GM12891 (cell line): ENCODE measurements at regions not wholly inside any gene's neighbourhood (a gene's known extent, or its start where the extent isn't known, plus 50 kb on each side); places are given as distances from the start of the nearest gene placed in this dataset.

ENCODE experiments used
- POLR2A ChIP-seq: IDR thresholded peaks from 2 replicates; pipeline ENCODE4 v1.6.1; 2011; ENCODE audit warnings: low read depth, low read length, control low read depth
- SPI1 ChIP-seq: IDR thresholded peaks from 2 replicates; pipeline ENCODE4 v1.6.1; 2011; ENCODE audit warnings: low read depth, low read length, control low read depth

- TF ChIP-seq POLR2A: no peak
- no peak for TF ChIP-seq SPI1
These were observed 53.8 kb upstream of the PSEN2 start for GRCh38 chr1:226816576-226816975.
